ENCODE measurements at regions not wholly inside any gene's neighbourhood (a gene's known extent, or its start where the extent isn't known, plus 50 kb on each side); places are given as distances from the start of the nearest gene placed in this dataset.

DNA sequence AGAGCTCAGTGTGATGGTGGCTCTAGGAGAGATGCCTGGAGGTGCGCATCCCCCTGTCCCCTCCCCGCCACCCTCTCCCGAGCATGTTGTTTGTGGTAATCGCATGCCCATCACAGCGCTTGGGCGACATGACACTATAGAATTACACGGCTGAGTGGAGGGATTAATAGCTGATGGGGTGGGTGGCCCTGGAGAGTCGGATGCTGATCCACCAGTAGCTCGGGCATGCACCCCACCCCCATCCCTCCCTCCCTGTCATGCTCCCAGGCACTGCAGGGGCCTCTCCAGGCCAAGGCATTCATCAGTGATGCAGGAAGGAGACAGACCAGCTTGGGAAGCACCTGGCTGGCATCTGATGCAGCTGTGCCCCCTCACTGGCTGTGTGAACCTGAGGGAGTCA lies 159.0 kb upstream of the IGSF21 start:
- no peak for DNase-seq
- Histone ChIP-seq H2AFZ (ENCODE audit: insufficient read depth, low read length, poor library complexity) (no peak overlapping the region), H3K4me1 (ENCODE audit: control insufficient read depth in 1 of 2, insufficient read depth in 2 of 2, low read length in 2 of 2) (no peaks in the 10 kb centered on the region), H4K8ac (ENCODE audit: low read depth, low read length) (no peak overlapping the region), H3K79me2 (ENCODE audit: control insufficient read depth, insufficient read depth, low read length, poor library complexity) (no peaks in the 10 kb centered on the region), H3K9me3 (ENCODE audit: insufficient read depth, low read depth, low read length) (peaks cover 2% of the 10 kb centered on the region), H3K79me1 (ENCODE audit: low read length) (no peaks in the 10 kb centered on the region), H2AK5ac (ENCODE audit: low read length) (no peak overlapping the region), H3K27ac (ENCODE audit: low read depth, low read length) (no peak overlapping the region), H4K12ac (ENCODE audit: low read depth, low read length) (no peak overlapping the region), H3K36me3 (ENCODE audit: control insufficient read depth in 1 of 2, insufficient read depth in 2 of 2, low read length in 2 of 2) (no peaks in the 10 kb centered on the region), H3K9ac (ENCODE audit: low read length) (no peak overlapping the region), H4K91ac (ENCODE audit: low read depth, low read length) (no peak overlapping the region), H3K4ac (ENCODE audit: low read depth, low read length) (no peak overlapping the region), H2BK12ac (ENCODE audit: low read length) (no peak overlapping the region), H3K18ac (ENCODE audit: low read length) (no peak overlapping the region), H2BK5ac (ENCODE audit: low read depth, low read length, poor library complexity) (no peak overlapping the region), H3K4me3 (ENCODE audit: low read depth, low read length) (no peak overlapping the region), H3K27me3 (ENCODE audit: insufficient read depth, low read length) (no peaks in the 10 kb centered on the region), H3K23ac (ENCODE audit: low read length) (no peak overlapping the region), H3K4me2 (ENCODE audit: low read length) (no peak overlapping the region), H3K14ac (ENCODE audit: low read length) (no peak overlapping the region), H2BK120ac (ENCODE audit: insufficient read depth, low read length, poor library complexity) (no peak overlapping the region)
- no CpG with 5 or more reads among the region's 9 CpGs for WGBS (ENCODE audit: extremely low coverage, insufficient coverage, insufficient read length)

DNA sequence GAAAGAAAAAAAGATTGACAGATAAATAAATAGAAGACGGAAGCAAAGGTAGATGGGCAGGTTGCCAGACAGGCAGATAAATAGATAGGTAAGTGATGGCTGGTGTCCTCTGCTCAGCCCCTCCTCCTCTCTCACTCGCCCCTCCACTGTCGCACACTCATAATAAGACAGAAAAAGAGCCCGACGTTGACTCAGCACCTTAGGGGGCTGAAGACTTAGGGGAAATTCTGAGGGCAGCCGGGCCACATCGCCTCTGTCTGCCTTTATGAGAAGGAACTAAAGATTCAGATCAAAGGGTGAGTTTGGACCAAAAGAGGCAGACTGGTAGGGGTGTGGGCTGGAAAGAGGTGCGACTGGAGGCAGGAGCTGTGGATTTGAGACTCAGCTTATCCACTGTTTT lies 158.1 kb upstream of the IGSF21 start:
- no peak overlapping the region for H4K8ac ChIP-seq (ENCODE audit: low read depth, low read length)
- H4K91ac ChIP-seq (ENCODE audit: low read depth, low read length), result no peak overlapping the region
- no CpG with 5 or more reads among the region's 8 CpGs for WGBS (ENCODE audit: extremely low coverage, insufficient coverage, insufficient read length)
- no peak overlapping the region for H3K9ac ChIP-seq (ENCODE audit: low read length)
- H3K79me1 ChIP-seq (ENCODE audit: low read length), result no peaks in the 10 kb centered on the region
- H3K36me3 ChIP-seq (ENCODE audit: control insufficient read depth in 1 of 2, insufficient read depth in 2 of 2, low read length in 2 of 2), result no peaks in the 10 kb centered on the region
- no peak overlapping the region for H3K4me2 ChIP-seq (ENCODE audit: low read length)
- no peaks in the 10 kb centered on the region for H3K4me1 ChIP-seq (ENCODE audit: control insufficient read depth in 1 of 2, insufficient read depth in 2 of 2, low read length in 2 of 2)
- H3K9me3 ChIP-seq (ENCODE audit: insufficient read depth, low read depth, low read length), result no peaks in the 10 kb centered on the region
- H3K14ac ChIP-seq (ENCODE audit: low read length), result no peak overlapping the region
- no peak overlapping the region for H4K12ac ChIP-seq (ENCODE audit: low read depth, low read length)
- H3K27me3 ChIP-seq (ENCODE audit: insufficient read depth, low read length), result no peaks in the 10 kb centered on the region
- no peak for DNase-seq
- no peak overlapping the region for H2BK5ac ChIP-seq (ENCODE audit: low read depth, low read length, poor library complexity)
- H3K23ac ChIP-seq (ENCODE audit: low read length), result no peak overlapping the region
- H3K27ac ChIP-seq (ENCODE audit: low read depth, low read length), result no peak overlapping the region
- H3K18ac ChIP-seq (ENCODE audit: low read length), result no peak overlapping the region
- H2AFZ ChIP-seq (ENCODE audit: insufficient read depth, low read length, poor library complexity), result no peak overlapping the region
- H3K4ac ChIP-seq (ENCODE audit: low read depth, low read length), result no peak overlapping the region
- no peak overlapping the region for H2BK120ac ChIP-seq (ENCODE audit: insufficient read depth, low read length, poor library complexity)
- no peaks in the 10 kb centered on the region for H3K79me2 ChIP-seq (ENCODE audit: control insufficient read depth, insufficient read depth, low read length, poor library complexity)
- no peak overlapping the region for H2AK5ac ChIP-seq (ENCODE audit: low read length)
- H3K4me3 ChIP-seq (ENCODE audit: low read depth, low read length), result no peak overlapping the region
- no peak overlapping the region for H2BK12ac ChIP-seq (ENCODE audit: low read length)

DNA sequence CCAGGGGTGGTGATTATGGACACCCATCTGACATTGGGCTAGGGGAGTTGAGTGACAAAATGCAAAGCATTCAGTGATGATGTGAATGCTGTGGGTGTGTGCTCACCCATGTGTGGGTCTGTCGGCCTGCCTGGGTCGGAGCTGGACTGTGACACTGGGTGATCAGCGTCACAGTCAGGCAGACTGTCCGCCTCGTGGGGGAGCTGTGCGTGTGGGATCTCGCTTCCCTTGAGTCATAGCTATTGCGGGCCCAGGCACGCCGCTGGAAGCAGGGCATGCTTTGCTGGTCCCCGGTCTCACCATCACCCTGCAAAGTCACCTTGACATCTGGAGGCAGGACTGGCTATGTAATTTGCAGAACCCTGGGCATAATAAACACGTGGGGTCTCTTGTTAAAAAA lies 156.9 kb upstream of the IGSF21 start:
- Histone ChIP-seq H4K8ac (ENCODE audit: low read depth, low read length) (no peak overlapping the region), H3K27ac (ENCODE audit: low read depth, low read length) (no peak overlapping the region), H2AK5ac (ENCODE audit: low read length) (no peak overlapping the region), H4K12ac (ENCODE audit: low read depth, low read length) (no peak overlapping the region), H3K23ac (ENCODE audit: low read length) (no peak overlapping the region), H3K9me3 (ENCODE audit: insufficient read depth, low read depth, low read length) (no peaks in the 10 kb centered on the region), H3K4me1 (ENCODE audit: control insufficient read depth in 1 of 2, insufficient read depth in 2 of 2, low read length in 2 of 2) (no peaks in the 10 kb centered on the region), H3K9ac (ENCODE audit: low read length) (no peak overlapping the region), H3K36me3 (ENCODE audit: control insufficient read depth in 1 of 2, insufficient read depth in 2 of 2, low read length in 2 of 2) (no peaks in the 10 kb centered on the region), H3K4me3 (ENCODE audit: low read depth, low read length) (no peak overlapping the region), H3K4me2 (ENCODE audit: low read length) (no peak overlapping the region), H4K91ac (ENCODE audit: low read depth, low read length) (no peak overlapping the region), H3K14ac (ENCODE audit: low read length) (no peak overlapping the region), H3K79me1 (ENCODE audit: low read length) (no peaks in the 10 kb centered on the region), H3K4ac (ENCODE audit: low read depth, low read length) (no peak overlapping the region), H3K79me2 (ENCODE audit: control insufficient read depth, insufficient read depth, low read length, poor library complexity) (no peaks in the 10 kb centered on the region), H3K27me3 (ENCODE audit: insufficient read depth, low read length) (no peaks in the 10 kb centered on the region), H2BK5ac (ENCODE audit: low read depth, low read length, poor library complexity) (no peak overlapping the region), H2AFZ (ENCODE audit: insufficient read depth, low read length, poor library complexity) (no peak overlapping the region), H3K18ac (ENCODE audit: low read length) (no peak overlapping the region), H2BK12ac (ENCODE audit: low read length) (no peak overlapping the region), H2BK120ac (ENCODE audit: insufficient read depth, low read length, poor library complexity) (no peak overlapping the region)
- DNase-seq, result no peak
- no CpG with 5 or more reads among the region's 12 CpGs for WGBS (ENCODE audit: extremely low coverage, insufficient coverage, insufficient read length)

DNA sequence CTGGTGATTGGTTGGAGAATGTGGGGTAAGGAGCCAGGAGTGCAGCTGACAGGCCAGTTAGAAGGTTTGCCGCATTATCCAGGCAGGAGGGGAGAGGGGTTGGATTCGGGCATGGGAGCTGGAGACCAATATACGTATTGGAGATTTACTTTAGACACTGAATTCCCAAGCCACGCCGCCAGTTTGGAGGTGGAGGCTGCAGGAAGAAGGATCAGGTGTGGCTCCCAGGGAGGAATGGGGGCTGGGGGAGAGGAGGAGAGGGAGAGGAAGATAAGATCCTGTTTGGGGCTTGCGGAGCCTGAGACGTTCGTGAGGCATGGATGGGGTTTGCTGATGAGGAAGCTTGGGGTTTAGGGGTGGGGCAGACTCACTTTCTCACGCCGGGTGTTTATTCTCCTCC lies 155.1 kb upstream of the IGSF21 start:
- no peak overlapping the region for H3K4me2 ChIP-seq (ENCODE audit: low read length)
- no peaks in the 10 kb centered on the region for H3K79me1 ChIP-seq (ENCODE audit: low read length)
- no peak overlapping the region for H3K4ac ChIP-seq (ENCODE audit: low read depth, low read length)
- no peak overlapping the region for H3K18ac ChIP-seq (ENCODE audit: low read length)
- no peak overlapping the region for H3K4me3 ChIP-seq (ENCODE audit: low read depth, low read length)
- H4K12ac ChIP-seq (ENCODE audit: low read depth, low read length), result no peak overlapping the region
- no CpG with 5 or more reads among the region's 10 CpGs for WGBS (ENCODE audit: extremely low coverage, insufficient coverage, insufficient read length)
- no peak overlapping the region for H2AK5ac ChIP-seq (ENCODE audit: low read length)
- no peaks in the 10 kb centered on the region for H3K36me3 ChIP-seq (ENCODE audit: control insufficient read depth in 1 of 2, insufficient read depth in 2 of 2, low read length in 2 of 2)
- no peak overlapping the region for H2BK120ac ChIP-seq (ENCODE audit: insufficient read depth, low read length, poor library complexity)
- H3K27me3 ChIP-seq (ENCODE audit: insufficient read depth, low read length), result no peaks in the 10 kb centered on the region
- H3K9ac ChIP-seq (ENCODE audit: low read length), result no peak overlapping the region
- no peak overlapping the region for H4K8ac ChIP-seq (ENCODE audit: low read depth, low read length)
- no peaks in the 10 kb centered on the region for H3K79me2 ChIP-seq (ENCODE audit: control insufficient read depth, insufficient read depth, low read length, poor library complexity)
- H3K14ac ChIP-seq (ENCODE audit: low read length), result no peak overlapping the region
- no peak overlapping the region for H2BK5ac ChIP-seq (ENCODE audit: low read depth, low read length, poor library complexity)
- H4K91ac ChIP-seq (ENCODE audit: low read depth, low read length), result no peak overlapping the region
- H3K27ac ChIP-seq (ENCODE audit: low read depth, low read length), result no peak overlapping the region
- H3K23ac ChIP-seq (ENCODE audit: low read length), result no peak overlapping the region
- H2BK12ac ChIP-seq (ENCODE audit: low read length), result no peak overlapping the region
- DNase-seq, result no peak
- H2AFZ ChIP-seq (ENCODE audit: insufficient read depth, low read length, poor library complexity), result no peak overlapping the region
- H3K4me1 ChIP-seq (ENCODE audit: control insufficient read depth in 1 of 2, insufficient read depth in 2 of 2, low read length in 2 of 2), result no peaks in the 10 kb centered on the region
- H3K9me3 ChIP-seq (ENCODE audit: insufficient read depth, low read depth, low read length), result no peaks in the 10 kb centered on the region

Data from trophoblast cell (in vitro differentiated cells and primary cell).